ENCODE measurements at regions not wholly inside any gene's neighbourhood (a gene's known extent, or its start where the extent isn't known, plus 50 kb on each side); places are given as distances from the start of the nearest gene placed in this dataset.

- no peak for TF ChIP-seq CTCF (IDR thresholded peaks at IDR 0.05; ENCODE audit: low read depth, low read length, missing control alignments)
- no peak for DNase-seq (ENCODE audit: extremely low read depth, low read depth)
- H3K4me3 ChIP-seq (replicated peaks; ENCODE audit: low read depth, low read length): no peak overlapping the region
Observed at GRCh38 chrX:149223854-149224253, 281.3 kb downstream of the IDS start.

GRCh38 chrX:149222040-149222439 is 283.1 kb downstream of the IDS start:
- no peak for DNase-seq (ENCODE audit: extremely low read depth, low read depth)
- TF ChIP-seq CTCF (IDR thresholded peaks at IDR 0.05; ENCODE audit: low read depth, low read length, missing control alignments): no peak
- no peak overlapping the region for H3K4me3 ChIP-seq (replicated peaks; ENCODE audit: low read depth, low read length)

- H3K4me3 ChIP-seq (replicated peaks; ENCODE audit: low read depth, low read length): no peak overlapping the region
- no peak for TF ChIP-seq CTCF (IDR thresholded peaks at IDR 0.05; ENCODE audit: low read depth, low read length, missing control alignments)
- DNase-seq (ENCODE audit: extremely low read depth, low read depth): no peak
Observed at GRCh38 chrX:149221230-149221629, 283.9 kb downstream of the IDS start.

- no peak for TF ChIP-seq CTCF (IDR thresholded peaks at IDR 0.05; ENCODE audit: low read depth, low read length, missing control alignments)
- DNase-seq (ENCODE audit: extremely low read depth, low read depth): no peak
- H3K4me3 ChIP-seq (replicated peaks; ENCODE audit: low read depth, low read length): no peak overlapping the region
Observed at GRCh38 chrX:149213264-149213663, 291.8 kb downstream of the IDS start.

GRCh38 chrX:149208307-149208706 is 296.8 kb downstream of the IDS start:
- H3K4me3 ChIP-seq (replicated peaks; ENCODE audit: low read depth, low read length): no peak overlapping the region
- DNase-seq (ENCODE audit: extremely low read depth, low read depth): no peak
- TF ChIP-seq CTCF (IDR thresholded peaks at IDR 0.05; ENCODE audit: low read depth, low read length, missing control alignments): no peak

- TF ChIP-seq CTCF (IDR thresholded peaks at IDR 0.05; ENCODE audit: low read depth, low read length, missing control alignments): no peak
- no peak overlapping the region for H3K4me3 ChIP-seq (replicated peaks; ENCODE audit: low read depth, low read length)
- no peak for DNase-seq (ENCODE audit: extremely low read depth, low read depth)
Observed at GRCh38 chrX:149207518-149207917, 297.6 kb downstream of the IDS start.

- no peak for TF ChIP-seq CTCF (IDR thresholded peaks at IDR 0.05; ENCODE audit: low read depth, low read length, missing control alignments)
- DNase-seq (ENCODE audit: extremely low read depth, low read depth): no peak
Observed at GRCh38 chrX:149205937-149206336, 299.2 kb downstream of the IDS start.

More at GRCh38 chrX:149205937-149206336, 299.2 kb downstream of the IDS start:
- H3K4me3 ChIP-seq (replicated peaks; ENCODE audit: low read depth, low read length): no peak overlapping the region

Data from HFF-Myc (cell line).